Vagina (tissue), 2 donors: ENCODE measurements at regions not wholly inside any gene's neighbourhood (a gene's known extent, or its start where the extent isn't known, plus 50 kb on each side); places are given as distances from the start of the nearest gene placed in this dataset.

Source experiments
- DNase-seq, 2 donors: peaks; one replicate each; pipeline ENCODE4 v3.0.0-alpha.2; 2017; ENCODE audit errors: extremely low spot score in 2 of 2
- H3K27ac ChIP-seq: fragments of 200-600 bp; sonication (generic); one replicate; pipeline ENCODE4 v1.5.1; 2019
- H3K27me3 ChIP-seq: fragments of 200-600 bp; sonication (generic); one replicate; pipeline ENCODE4 v1.5.1; 2019
- H3K36me3 ChIP-seq, 2 donors: fragments of 200-600 bp; sonication (generic); one replicate each; pipeline ENCODE4 v1.5.1; 2017 to 2019
- H3K4me1 ChIP-seq: fragments of 200-600 bp; sonication (generic); one replicate; pipeline ENCODE4 v1.5.1; 2019
- H3K4me3 ChIP-seq, 2 donors: fragments of 200-600 bp; sonication (generic); 1 replicate in 1 of 2; 2 replicates in 1 of 2; pipeline ENCODE4 v1.5.1; 2016 to 2019
- H3K9me3 ChIP-seq: fragments of 200-600 bp; sonication (generic); one replicate; pipeline ENCODE4 v1.5.1; 2019
- POLR2A ChIP-seq, 2 donors: fragments of 450-650 bp; IDR thresholded peaks; one replicate each; pipeline ENCODE4 v1.6.1; 2017; ENCODE audit warnings: antibody characterized with exemption in 2 of 2, mild to moderate bottlenecking in 2 of 2, moderate library complexity in 2 of 2
- POLR2AphosphoS5 ChIP-seq, 2 donors: sonication (generic); formaldehyde crosslinking; IDR thresholded peaks; one replicate each; pipeline ENCODE4 v1.9.0; 2017; ENCODE audit warnings: antibody characterized with exemption in 2 of 2, mild to moderate bottlenecking in 2 of 2, low read depth in 1 of 2; ENCODE audit not compliant: insufficient read depth in 1 of 2
- intact Hi-C: fragments of 100-400 bp; cut with DNase I; formaldehyde crosslinking; loops from one replicate; pipeline ENCODE4 v1.15.1; 2023
- TF ChIP-seq, protein P1 (sequence below), 3 experiments: fragments of 450-650 bp in 2 of 3; fragments of 200-600 bp in 1 of 3; sonication (generic) in 1 of 3; IDR thresholded peaks; one replicate each; pipeline ENCODE4 v1.5.1; 2017 to 2019; ENCODE audit warnings: antibody characterized with exemption in 3 of 3, mild to moderate bottlenecking in 2 of 3, moderate library complexity in 2 of 3

DNA sequence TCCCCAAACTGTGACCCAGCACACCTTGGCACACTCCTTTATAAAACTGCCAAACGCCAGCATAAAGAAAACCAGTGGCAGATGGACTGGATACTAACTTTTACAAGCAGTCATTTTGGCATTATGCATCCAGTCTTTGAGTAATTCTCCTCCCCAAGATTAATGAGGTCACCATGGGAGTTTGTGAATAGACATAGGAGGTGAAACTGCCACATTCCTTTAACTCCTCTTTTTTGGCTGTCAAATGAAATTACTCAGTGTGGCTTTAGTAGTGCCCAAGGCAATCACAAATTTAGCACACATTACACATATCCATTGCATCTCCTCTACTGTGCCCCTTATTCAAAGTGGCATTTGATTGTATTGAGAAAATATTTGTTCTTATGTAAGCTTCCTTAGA lies 315.3 kb upstream of the FGF13 start:
- TF ChIP-seq, protein P1, sequence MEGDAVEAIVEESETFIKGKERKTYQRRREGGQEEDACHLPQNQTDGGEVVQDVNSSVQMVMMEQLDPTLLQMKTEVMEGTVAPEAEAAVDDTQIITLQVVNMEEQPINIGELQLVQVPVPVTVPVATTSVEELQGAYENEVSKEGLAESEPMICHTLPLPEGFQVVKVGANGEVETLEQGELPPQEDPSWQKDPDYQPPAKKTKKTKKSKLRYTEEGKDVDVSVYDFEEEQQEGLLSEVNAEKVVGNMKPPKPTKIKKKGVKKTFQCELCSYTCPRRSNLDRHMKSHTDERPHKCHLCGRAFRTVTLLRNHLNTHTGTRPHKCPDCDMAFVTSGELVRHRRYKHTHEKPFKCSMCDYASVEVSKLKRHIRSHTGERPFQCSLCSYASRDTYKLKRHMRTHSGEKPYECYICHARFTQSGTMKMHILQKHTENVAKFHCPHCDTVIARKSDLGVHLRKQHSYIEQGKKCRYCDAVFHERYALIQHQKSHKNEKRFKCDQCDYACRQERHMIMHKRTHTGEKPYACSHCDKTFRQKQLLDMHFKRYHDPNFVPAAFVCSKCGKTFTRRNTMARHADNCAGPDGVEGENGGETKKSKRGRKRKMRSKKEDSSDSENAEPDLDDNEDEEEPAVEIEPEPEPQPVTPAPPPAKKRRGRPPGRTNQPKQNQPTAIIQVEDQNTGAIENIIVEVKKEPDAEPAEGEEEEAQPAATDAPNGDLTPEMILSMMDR (IDR thresholded peaks at IDR 0.05) = no peak
- TF ChIP-seq POLR2A (IDR thresholded peaks at IDR 0.05) (no peak), POLR2AphosphoS5 (IDR thresholded peaks at IDR 0.05; ENCODE audit: insufficient read depth in 1 of 2, low read depth in 1 of 2) (no peak)
- no peaks in the 10 kb centered on the region for H3K36me3 ChIP-seq
- no peak overlapping the region for H3K4me3 ChIP-seq
- no peaks in the 10 kb centered on the region for H3K4me1 ChIP-seq
- no peaks in the 10 kb centered on the region for H3K27me3 ChIP-seq
- H3K9me3 ChIP-seq = no peaks in the 10 kb centered on the region
- H3K27ac ChIP-seq = no peak overlapping the region
- DNase-seq = no peak
- intact Hi-C loops = no loop called here

DNA sequence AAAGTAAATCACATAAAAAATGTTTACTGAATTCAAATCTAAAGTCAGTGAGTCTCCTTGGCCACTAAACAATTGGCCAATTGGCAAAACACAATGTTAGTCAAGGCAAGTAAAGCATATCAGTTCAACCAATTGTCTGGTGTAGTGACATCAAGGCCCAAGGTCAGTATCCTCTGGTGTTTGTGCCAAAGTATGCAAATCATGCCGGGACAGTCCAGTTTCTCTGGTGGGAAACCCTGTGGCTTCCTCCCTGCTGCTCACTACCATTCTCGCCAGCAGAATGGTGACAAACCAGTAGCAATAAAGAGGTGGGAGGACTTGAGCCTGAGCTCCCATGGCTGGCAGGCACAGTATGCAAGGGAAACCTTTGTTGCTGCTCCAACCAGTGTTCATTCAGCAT lies 314.9 kb upstream of the FGF13 start:
- DNase-seq = no peak
- H3K9me3 ChIP-seq = no peaks in the 10 kb centered on the region
- H3K36me3 ChIP-seq = no peaks in the 10 kb centered on the region
- no peak overlapping the region for H3K4me3 ChIP-seq
- TF ChIP-seq, protein P1 (IDR thresholded peaks at IDR 0.05) = no peak
- no peak for TF ChIP-seq POLR2AphosphoS5 (IDR thresholded peaks at IDR 0.05; ENCODE audit: insufficient read depth in 1 of 2, low read depth in 1 of 2)
- TF ChIP-seq POLR2A (IDR thresholded peaks at IDR 0.05) = no peak
- H3K27ac ChIP-seq = no peak overlapping the region
- no peaks in the 10 kb centered on the region for H3K4me1 ChIP-seq
- intact Hi-C loops = no loop called here
- no peaks in the 10 kb centered on the region for H3K27me3 ChIP-seq

DNA sequence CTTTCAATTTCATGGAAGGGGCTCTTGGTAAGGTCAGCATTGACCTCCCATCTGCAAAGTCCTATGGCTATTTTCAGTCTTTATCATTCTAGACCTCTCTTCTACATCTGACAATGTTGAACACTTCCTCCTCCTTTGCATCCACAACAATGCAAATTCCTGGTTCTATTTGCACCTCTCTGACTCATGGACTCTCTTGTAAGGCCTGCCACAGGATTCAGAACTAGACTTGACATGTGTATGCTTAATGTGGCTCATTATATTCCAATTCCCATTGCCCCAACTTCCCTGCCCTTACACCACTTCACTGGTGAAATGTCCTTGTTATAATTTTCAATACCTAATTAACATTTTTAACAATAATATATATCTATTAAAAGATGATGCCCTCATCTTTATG lies 314.3 kb upstream of the FGF13 start:
- no peak for DNase-seq
- TF ChIP-seq POLR2AphosphoS5 (IDR thresholded peaks at IDR 0.05; ENCODE audit: insufficient read depth in 1 of 2, low read depth in 1 of 2) = no peak
- TF ChIP-seq POLR2A (IDR thresholded peaks at IDR 0.05) = no peak
- TF ChIP-seq, protein P1 (IDR thresholded peaks at IDR 0.05) = no peak
- no peaks in the 10 kb centered on the region for H3K36me3 ChIP-seq
- no peak overlapping the region for H3K27ac ChIP-seq
- H3K9me3 ChIP-seq = no peaks in the 10 kb centered on the region
- intact Hi-C loops = no loop called here
- H3K4me1 ChIP-seq = no peaks in the 10 kb centered on the region
- H3K27me3 ChIP-seq = no peaks in the 10 kb centered on the region
- no peak overlapping the region for H3K4me3 ChIP-seq

DNA sequence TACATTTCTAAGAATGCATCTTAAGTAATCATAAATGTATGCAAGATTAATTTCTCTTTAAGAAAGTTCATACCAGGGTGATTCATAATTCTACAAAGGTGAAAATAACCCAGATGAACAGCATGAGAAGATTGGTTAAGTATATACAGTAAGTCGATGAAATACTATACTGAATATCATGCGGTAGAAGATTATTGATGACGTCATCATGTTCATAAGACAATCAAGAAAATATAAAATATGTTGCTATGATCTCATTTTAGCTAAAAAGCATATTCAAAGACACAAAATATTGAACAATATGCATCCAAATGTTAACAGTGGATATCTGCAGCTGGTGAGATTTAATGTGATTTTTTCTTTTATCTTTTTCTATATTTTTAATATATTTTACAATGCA lies 312.0 kb upstream of the FGF13 start:
- Histone ChIP-seq H3K9me3 (no peaks in the 10 kb centered on the region), H3K4me3 (no peak overlapping the region), H3K27ac (no peak overlapping the region), H3K36me3 (no peaks in the 10 kb centered on the region), H3K4me1 (no peaks in the 10 kb centered on the region), H3K27me3 (no peaks in the 10 kb centered on the region)
- intact Hi-C loops = no loop called here
- DNase-seq = no peak
- TF ChIP-seq, protein P1 (IDR thresholded peaks at IDR 0.05) = no peak
- TF ChIP-seq POLR2AphosphoS5 (IDR thresholded peaks at IDR 0.05; ENCODE audit: insufficient read depth in 1 of 2, low read depth in 1 of 2) (no peak), POLR2A (IDR thresholded peaks at IDR 0.05) (no peak)

DNA sequence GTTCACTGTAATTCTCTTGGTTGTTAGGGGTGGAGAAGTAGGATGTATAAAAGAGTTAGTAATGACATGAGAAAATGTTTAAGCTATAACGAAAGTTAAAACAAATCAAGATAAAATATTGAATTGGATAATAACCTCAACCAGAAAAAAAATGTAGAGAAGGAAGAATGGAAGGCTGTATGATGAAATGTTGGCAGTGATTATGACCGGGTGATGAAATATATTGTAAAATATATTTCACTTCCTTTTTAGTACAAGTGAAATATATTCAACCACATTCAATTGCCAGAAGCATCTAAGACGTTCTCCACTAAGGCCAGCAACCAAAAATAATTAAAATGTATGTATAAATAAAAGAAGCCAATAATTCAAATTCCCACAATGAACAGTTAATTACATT lies 309.3 kb upstream of the FGF13 start:
- Histone ChIP-seq H3K27ac (no peak overlapping the region), H3K4me1 (no peaks in the 10 kb centered on the region), H3K9me3 (no peaks in the 10 kb centered on the region), H3K36me3 (no peaks in the 10 kb centered on the region), H3K4me3 (no peak overlapping the region), H3K27me3 (no peaks in the 10 kb centered on the region)
- intact Hi-C loops = no loop called here
- DNase-seq = no peak
- TF ChIP-seq, protein P1 (IDR thresholded peaks at IDR 0.05) = no peak
- TF ChIP-seq POLR2A (IDR thresholded peaks at IDR 0.05) (no peak), POLR2AphosphoS5 (IDR thresholded peaks at IDR 0.05; ENCODE audit: insufficient read depth in 1 of 2, low read depth in 1 of 2) (no peak)
